B cell (primary cell): ENCODE measurements at regions not wholly inside any gene's neighbourhood (a gene's known extent, or its start where the extent isn't known, plus 50 kb on each side); places are given as distances from the start of the nearest gene placed in this dataset.

Experiments used
- ATAC-seq: fragments of 200-7000 bp; cut with Tn5 transposase; one replicate; pipeline ENCODE4 v1.10.0; 2021; ENCODE audit warnings: low read depth, mild to moderate bottlenecking, moderate number of reproducible peaks, moderate library complexity
- CTCF ChIA-PET: fragments of 350-600 bp; sonication (Branson Sonifier 250); formaldehyde crosslinking; loops from one replicate; lab custom pipeline; 2021; ENCODE audit warnings: antibody characterized with exemption, inconsistent platforms; lab: Charles Lee
- POLR2A ChIA-PET: fragments of 350-600 bp; sonication (Branson Sonifier 250); formaldehyde crosslinking; loops from one replicate; lab custom pipeline; 2021; ENCODE audit warnings: antibody characterized with exemption; lab: Charles Lee
- DNase-seq: peaks from one replicate; pipeline ENCODE4 v3.0.0; 2013
- H2AFZ ChIP-seq: 2 replicates; pipeline ENCODE4 v1.6.1; 2012; ENCODE audit warnings: mild to moderate bottlenecking, low read depth, low read length; ENCODE audit not compliant: insufficient read depth, poor library complexity, severe bottlenecking
- H3K27ac ChIP-seq, 2 donors: 1 replicate in 1 of 2; 2 replicates in 1 of 2; pipeline ENCODE4 v1.5.1; 2012 to 2013; ENCODE audit warnings: low read length in 2 of 2, mild to moderate bottlenecking in 2 of 2, moderate library complexity in 1 of 2
- H3K27me3 ChIP-seq, 4 experiments: fragments of 200-600 bp in 1 of 4; sonication (generic) in 1 of 4; replicated peaks in 1 of 4; 1 replicate in 2 of 4; 2 replicates in 2 of 4; pipeline versions ENCODE4 v1.6.1 to v1.7.0; 2013 to 2016; ENCODE audit warnings: low read length in 3 of 4, mild to moderate bottlenecking in 2 of 4, mixed read lengths in 1 of 4, moderate library complexity in 1 of 4; ENCODE audit not compliant: insufficient read depth in 4 of 4, control insufficient read depth in 3 of 4; ENCODE audit errors: control extremely low read depth in 1 of 4
- H3K36me3 ChIP-seq, 2 experiments: replicated peaks in 1 of 2; 1 replicate in 1 of 2; 2 replicates in 1 of 2; pipeline versions ENCODE4 v1.6.1 to v1.7.1; 2013; ENCODE audit warnings: low read length in 1 of 2; ENCODE audit not compliant: insufficient read depth in 2 of 2, control insufficient read depth in 1 of 2; ENCODE audit errors: control extremely low read depth in 1 of 2, extremely low read depth in 1 of 2
- H3K4me1 ChIP-seq, 2 donors: fragments of 200-600 bp in 1 of 2; sonication (generic) in 1 of 2; 1 replicate in 1 of 2; 2 replicates in 1 of 2; pipeline versions ENCODE4 v1.5.1 to v1.6.1; 2013 to 2017; ENCODE audit warnings: low read length in 2 of 2; ENCODE audit not compliant: control insufficient read depth in 2 of 2, insufficient read depth in 2 of 2
- H3K4me2 ChIP-seq: replicated peaks from 2 replicates; pipeline ENCODE3; 2012; ENCODE audit warnings: mild to moderate bottlenecking, low read depth, low read length; ENCODE audit not compliant: poor library complexity, severe bottlenecking
- H3K4me3 ChIP-seq, 5 experiments: fragments of 200-600 bp in 1 of 5; sonication (generic) in 1 of 5; 1 replicate in 3 of 5; 2 replicates in 2 of 5; pipeline versions ENCODE4 v1.5.1 to v1.7.0; 2011 to 2016; ENCODE audit warnings: low read length in 4 of 5, mild to moderate bottlenecking in 4 of 5, low read depth in 2 of 5, control low read depth in 1 of 5, moderate library complexity in 1 of 5; ENCODE audit not compliant: insufficient read depth in 1 of 5; ENCODE audit errors: control extremely low read depth in 1 of 5, extremely low read depth in 1 of 5
- H3K79me2 ChIP-seq: fragments of 200-600 bp; sonication (generic); one replicate; pipeline ENCODE4 v1.6.0; 2016; ENCODE audit warnings: low read length; ENCODE audit not compliant: control insufficient read depth, insufficient read depth
- H3K9ac ChIP-seq: fragments of 200-600 bp; sonication (generic); 2 replicates; pipeline ENCODE4 v1.6.1; 2017; ENCODE audit warnings: mild to moderate bottlenecking, low read length, moderate library complexity
- H3K9me3 ChIP-seq, 3 donors: one replicate each; pipeline versions ENCODE4 v1.6.1 to v1.7.1; 2013; ENCODE audit warnings: low read length in 2 of 3; ENCODE audit not compliant: control insufficient read depth in 2 of 3, insufficient read depth in 1 of 3; ENCODE audit errors: control extremely low read depth in 1 of 3
- H4K20me1 ChIP-seq: 2 replicates; pipeline ENCODE4 v1.6.0; 2012; ENCODE audit warnings: mild to moderate bottlenecking, low read length; ENCODE audit not compliant: insufficient read depth, control insufficient read depth, poor library complexity, severe bottlenecking
- H3K27ac Mint-ChIP-seq: one replicate; pipeline ENCODE4 v1.8.0; 2021; ENCODE audit warnings: mixed read lengths
- H3K27me3 Mint-ChIP-seq: one replicate; pipeline ENCODE4 v1.8.0; 2021; ENCODE audit warnings: mixed read lengths
- H3K4me1 Mint-ChIP-seq: one replicate; pipeline ENCODE4 v1.8.0; 2021; ENCODE audit warnings: mixed read lengths
- H3K4me3 Mint-ChIP-seq: one replicate; pipeline ENCODE4 v1.8.0; 2021; ENCODE audit warnings: mixed read lengths
- H3K9me3 Mint-ChIP-seq: one replicate; pipeline ENCODE4 v1.8.0; 2022; ENCODE audit warnings: mixed read lengths; ENCODE audit not compliant: insufficient read depth
- EZH2 ChIP-seq: IDR thresholded peaks from 2 replicates; pipeline ENCODE4 v1.6.1; 2012; ENCODE audit warnings: borderline replicate concordance, low read depth, mild to moderate bottlenecking, moderate library complexity, low read length; ENCODE audit not compliant: insufficient read depth, poor library complexity, severe bottlenecking
- WGBS: methylation state at CpG from one replicate; pipeline ENCODE4 v1.1.5; 2013; ENCODE audit warnings: missing lambda C conversion rate; ENCODE audit not compliant: insufficient coverage; 5-methylcytosine and 5-hydroxymethylcytosine counted together
- intact Hi-C: fragments of 100-400 bp; cut with micrococcal nuclease; formaldehyde crosslinking; loops from one replicate; pipeline ENCODE4 v1.10.0; 2022
- TF ChIP-seq, protein P1 (sequence below): fragments of 200-600 bp; IDR thresholded peaks from one replicate; pipeline ENCODE4 v1.8.0; 2022; ENCODE audit warnings: antibody characterized with exemption, mild to moderate bottlenecking

DNA sequence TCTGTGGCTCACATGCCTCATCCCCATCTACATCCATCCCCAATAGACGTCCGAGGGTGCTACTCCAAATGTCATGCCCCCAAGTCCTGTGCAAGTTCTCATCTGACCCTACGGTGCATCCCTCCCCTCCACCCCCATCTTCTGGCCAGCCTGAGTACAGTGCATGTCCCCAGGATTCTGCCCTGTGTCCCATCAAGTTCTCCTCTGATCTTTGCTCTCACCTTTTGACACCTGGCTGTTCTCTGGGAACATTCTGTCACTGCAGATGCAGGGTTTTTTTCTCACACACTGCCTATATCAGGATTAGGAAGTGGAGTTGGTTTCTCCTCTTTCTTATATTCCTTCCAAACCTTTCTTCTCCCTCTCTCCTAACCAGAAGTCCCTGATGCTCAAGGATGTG is 377.2 kb downstream of the GADD45G start:
- no peak overlapping the region for H3K27ac Mint-ChIP-seq
- H2AFZ ChIP-seq: no peak overlapping the region
- no peaks in the 10 kb centered on the region for H3K9me3 ChIP-seq
- POLR2A ChIA-PET: no interaction called here
- intact Hi-C loops: no loop called here
- H3K4me2 ChIP-seq: no peak overlapping the region
- ATAC-seq: no peak
- no peak overlapping the region for H3K27ac ChIP-seq
- H3K27me3 Mint-ChIP-seq: peaks cover 19% of the 10 kb centered on the region
- H3K27me3 ChIP-seq: no peaks in the 10 kb centered on the region
- no peaks in the 10 kb centered on the region for H3K4me1 Mint-ChIP-seq
- H3K4me1 ChIP-seq: no peaks in the 10 kb centered on the region
- H3K4me3 Mint-ChIP-seq: no peak overlapping the region
- CTCF ChIA-PET: no interaction called here
- H3K36me3 ChIP-seq: no peaks in the 10 kb centered on the region
- no peaks in the 10 kb centered on the region for H3K79me2 ChIP-seq
- no peak overlapping the region for H3K9ac ChIP-seq
- no peak for DNase-seq
- no peaks in the 10 kb centered on the region for H3K9me3 Mint-ChIP-seq
- H4K20me1 ChIP-seq: no peaks in the 10 kb centered on the region
- no peak overlapping the region for H3K4me3 ChIP-seq
- 94% methylated on average over 3 of the region's 3 CpGs for WGBS
- no peak for TF ChIP-seq EZH2
- TF ChIP-seq, protein P1, sequence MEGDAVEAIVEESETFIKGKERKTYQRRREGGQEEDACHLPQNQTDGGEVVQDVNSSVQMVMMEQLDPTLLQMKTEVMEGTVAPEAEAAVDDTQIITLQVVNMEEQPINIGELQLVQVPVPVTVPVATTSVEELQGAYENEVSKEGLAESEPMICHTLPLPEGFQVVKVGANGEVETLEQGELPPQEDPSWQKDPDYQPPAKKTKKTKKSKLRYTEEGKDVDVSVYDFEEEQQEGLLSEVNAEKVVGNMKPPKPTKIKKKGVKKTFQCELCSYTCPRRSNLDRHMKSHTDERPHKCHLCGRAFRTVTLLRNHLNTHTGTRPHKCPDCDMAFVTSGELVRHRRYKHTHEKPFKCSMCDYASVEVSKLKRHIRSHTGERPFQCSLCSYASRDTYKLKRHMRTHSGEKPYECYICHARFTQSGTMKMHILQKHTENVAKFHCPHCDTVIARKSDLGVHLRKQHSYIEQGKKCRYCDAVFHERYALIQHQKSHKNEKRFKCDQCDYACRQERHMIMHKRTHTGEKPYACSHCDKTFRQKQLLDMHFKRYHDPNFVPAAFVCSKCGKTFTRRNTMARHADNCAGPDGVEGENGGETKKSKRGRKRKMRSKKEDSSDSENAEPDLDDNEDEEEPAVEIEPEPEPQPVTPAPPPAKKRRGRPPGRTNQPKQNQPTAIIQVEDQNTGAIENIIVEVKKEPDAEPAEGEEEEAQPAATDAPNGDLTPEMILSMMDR: no peak

DNA sequence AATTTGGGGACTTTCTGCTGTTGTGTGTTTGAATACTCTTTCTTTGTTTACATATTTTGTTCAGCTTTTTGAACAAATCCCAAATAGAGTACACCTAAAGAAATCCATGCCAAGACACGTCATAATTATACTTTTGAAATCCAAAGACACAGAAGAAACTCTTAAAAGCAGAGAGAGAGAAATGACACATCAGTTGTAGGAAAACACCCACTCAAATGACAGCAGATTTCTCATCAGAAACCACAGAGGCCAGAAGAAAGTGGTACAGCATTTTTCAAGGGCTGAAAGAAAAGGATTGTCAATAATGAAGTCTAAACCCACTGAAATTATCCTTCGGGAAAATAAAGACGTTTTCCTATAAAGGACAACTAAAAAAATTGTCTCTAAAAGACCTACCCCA is 378.6 kb downstream of the GADD45G start:
- Histone ChIP-seq H3K4me2 (no peak overlapping the region), H3K27ac (no peak overlapping the region), H3K9me3 (no peaks in the 10 kb centered on the region), H3K36me3 (no peaks in the 10 kb centered on the region), H3K4me1 (no peaks in the 10 kb centered on the region), H3K79me2 (no peaks in the 10 kb centered on the region), H3K4me3 (no peak overlapping the region), H3K9ac (no peak overlapping the region), H2AFZ (no peak overlapping the region), H4K20me1 (no peaks in the 10 kb centered on the region), H3K27me3 (no peaks in the 10 kb centered on the region)
- H3K4me3 Mint-ChIP-seq: no peak overlapping the region
- ChIA-PET CTCF (no interaction called here), POLR2A (no interaction called here)
- intact Hi-C loops: no loop called here
- no peaks in the 10 kb centered on the region for H3K4me1 Mint-ChIP-seq
- H3K27ac Mint-ChIP-seq: no peak overlapping the region
- no peaks in the 10 kb centered on the region for H3K9me3 Mint-ChIP-seq
- no peak for DNase-seq
- WGBS: no CpG with 5 or more reads among the region's 3 CpGs
- peaks cover 19% of the 10 kb centered on the region for H3K27me3 Mint-ChIP-seq
- no peak for ATAC-seq
- TF ChIP-seq, protein P1: no peak
